ENCODE measurements at regions not wholly inside any gene's neighbourhood (a gene's known extent, or its start where the extent isn't known, plus 50 kb on each side); places are given as distances from the start of the nearest gene placed in this dataset.

DNA sequence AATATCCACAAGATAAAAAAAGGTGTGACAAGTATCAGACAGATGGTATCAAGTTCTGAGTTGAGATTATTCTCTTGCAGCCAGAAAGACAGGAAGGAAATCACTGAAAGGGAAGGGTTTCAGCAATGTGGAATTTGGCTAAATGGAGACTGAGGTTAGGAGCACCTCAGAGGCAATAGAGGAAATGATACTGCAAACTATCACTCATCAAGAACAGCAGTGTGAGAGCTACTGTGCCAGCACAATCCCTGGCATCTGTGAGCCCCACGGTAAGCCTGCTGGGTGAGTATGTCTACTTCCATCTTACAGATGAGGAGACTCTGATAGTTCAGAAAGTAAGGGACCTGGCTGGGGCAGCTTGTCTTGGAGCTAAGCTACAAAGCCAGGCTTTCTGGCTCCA lies 162.0 kb downstream of the SALL1 start:
- no peak overlapping the region for H3K4me3 ChIP-seq
- H3K9me3 ChIP-seq = no peaks in the 10 kb centered on the region
- intact Hi-C loops (cut with DNase I) = no loop called here
- no peaks in the 10 kb centered on the region for H3K36me3 ChIP-seq
- no peaks in the 10 kb centered on the region for H3K27me3 ChIP-seq
- H3K4me1 ChIP-seq = no peaks in the 10 kb centered on the region
- TF ChIP-seq, protein P1, sequence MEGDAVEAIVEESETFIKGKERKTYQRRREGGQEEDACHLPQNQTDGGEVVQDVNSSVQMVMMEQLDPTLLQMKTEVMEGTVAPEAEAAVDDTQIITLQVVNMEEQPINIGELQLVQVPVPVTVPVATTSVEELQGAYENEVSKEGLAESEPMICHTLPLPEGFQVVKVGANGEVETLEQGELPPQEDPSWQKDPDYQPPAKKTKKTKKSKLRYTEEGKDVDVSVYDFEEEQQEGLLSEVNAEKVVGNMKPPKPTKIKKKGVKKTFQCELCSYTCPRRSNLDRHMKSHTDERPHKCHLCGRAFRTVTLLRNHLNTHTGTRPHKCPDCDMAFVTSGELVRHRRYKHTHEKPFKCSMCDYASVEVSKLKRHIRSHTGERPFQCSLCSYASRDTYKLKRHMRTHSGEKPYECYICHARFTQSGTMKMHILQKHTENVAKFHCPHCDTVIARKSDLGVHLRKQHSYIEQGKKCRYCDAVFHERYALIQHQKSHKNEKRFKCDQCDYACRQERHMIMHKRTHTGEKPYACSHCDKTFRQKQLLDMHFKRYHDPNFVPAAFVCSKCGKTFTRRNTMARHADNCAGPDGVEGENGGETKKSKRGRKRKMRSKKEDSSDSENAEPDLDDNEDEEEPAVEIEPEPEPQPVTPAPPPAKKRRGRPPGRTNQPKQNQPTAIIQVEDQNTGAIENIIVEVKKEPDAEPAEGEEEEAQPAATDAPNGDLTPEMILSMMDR (IDR thresholded peaks at IDR 0.05) = no peak
- DNase-seq = no peak
- no peak for ATAC-seq
- no peak overlapping the region for H3K27ac ChIP-seq

DNA sequence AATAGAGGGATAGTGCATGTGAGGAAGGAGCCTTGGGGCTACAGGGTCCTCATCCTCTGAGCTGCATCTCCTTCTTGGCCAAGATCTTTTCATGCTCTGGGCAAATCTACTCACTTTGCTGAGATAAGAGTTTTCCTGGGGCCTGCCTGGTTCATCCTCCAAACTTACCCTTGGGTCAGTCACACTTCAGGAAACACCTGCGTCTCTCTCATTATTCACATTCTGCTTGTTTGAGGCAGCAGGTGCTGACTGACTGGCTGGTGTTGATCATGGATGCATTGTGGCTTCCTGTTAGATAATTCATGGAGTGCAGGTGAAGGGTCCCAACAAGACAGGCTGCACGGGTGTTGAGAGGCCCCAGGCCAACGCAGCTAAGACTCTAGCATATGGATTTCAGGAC lies 162.6 kb downstream of the SALL1 start:
- TF ChIP-seq, protein P1 (IDR thresholded peaks at IDR 0.05) = no peak

DNA sequence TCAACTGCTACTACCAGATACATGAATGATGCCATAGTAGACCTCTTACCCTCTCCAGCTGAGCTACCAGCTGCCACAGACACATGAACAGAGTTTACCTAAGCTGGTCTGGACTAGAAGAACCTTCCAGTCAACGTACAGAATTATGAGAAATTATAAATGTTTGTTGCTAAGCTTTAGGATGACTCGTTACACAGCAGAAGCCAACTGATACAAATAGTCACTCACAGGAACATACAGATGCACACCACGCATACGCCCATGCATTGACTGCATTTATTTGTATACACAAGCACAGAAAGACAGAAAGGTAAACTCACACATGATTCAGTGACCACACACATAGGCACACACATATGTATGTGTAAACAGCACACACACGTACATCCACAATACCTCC lies 164.6 kb downstream of the SALL1 start:
- no peaks in the 10 kb centered on the region for H3K27me3 ChIP-seq
- H3K36me3 ChIP-seq = no peaks in the 10 kb centered on the region
- intact Hi-C loops (cut with DNase I) = no loop called here
- ATAC-seq (no peak), DNase-seq (no peak)
- no peaks in the 10 kb centered on the region for H3K9me3 ChIP-seq
- H3K4me1 ChIP-seq = no peaks in the 10 kb centered on the region
- TF ChIP-seq, protein P1 (IDR thresholded peaks at IDR 0.05) = no peak
- no peak overlapping the region for H3K4me3 ChIP-seq
- no peak overlapping the region for H3K27ac ChIP-seq

More for the DNA sequence above, 162.6 kb downstream of the SALL1 start:
- H3K9me3 ChIP-seq = no peaks in the 10 kb centered on the region
- intact Hi-C loops (cut with DNase I) = no loop called here
- no peak overlapping the region for H3K27ac ChIP-seq
- no peak for ATAC-seq
- no peak overlapping the region for H3K4me3 ChIP-seq
- H3K27me3 ChIP-seq = no peaks in the 10 kb centered on the region
- H3K4me1 ChIP-seq = no peaks in the 10 kb centered on the region
- no peak for DNase-seq
- no peaks in the 10 kb centered on the region for H3K36me3 ChIP-seq

DNA sequence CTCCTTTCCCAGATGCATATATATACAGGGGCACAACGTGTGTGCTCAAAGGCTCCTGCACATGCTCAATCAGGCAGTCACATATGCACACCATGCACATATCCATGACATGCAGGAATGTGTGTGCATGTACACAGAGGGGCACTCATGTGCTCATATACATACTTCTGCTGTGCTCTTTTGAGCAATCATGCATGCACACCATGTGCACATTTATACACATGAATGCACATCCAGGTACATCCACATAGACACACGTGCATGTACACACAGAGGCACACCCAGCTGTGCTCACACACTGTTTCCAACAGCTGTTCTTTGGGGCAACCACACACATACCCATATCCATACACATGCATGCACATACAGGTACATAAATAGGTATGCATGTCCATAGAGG lies 165.3 kb downstream of the SALL1 start:
- Histone ChIP-seq H3K4me3 (no peak overlapping the region), H3K27ac (no peak overlapping the region), H3K27me3 (no peaks in the 10 kb centered on the region), H3K9me3 (no peaks in the 10 kb centered on the region), H3K4me1 (no peaks in the 10 kb centered on the region), H3K36me3 (no peaks in the 10 kb centered on the region)
- DNase-seq (no peak), ATAC-seq (no peak)
- intact Hi-C loops (cut with DNase I) = no loop called here
- TF ChIP-seq, protein P1 (IDR thresholded peaks at IDR 0.05) = no peak

DNA sequence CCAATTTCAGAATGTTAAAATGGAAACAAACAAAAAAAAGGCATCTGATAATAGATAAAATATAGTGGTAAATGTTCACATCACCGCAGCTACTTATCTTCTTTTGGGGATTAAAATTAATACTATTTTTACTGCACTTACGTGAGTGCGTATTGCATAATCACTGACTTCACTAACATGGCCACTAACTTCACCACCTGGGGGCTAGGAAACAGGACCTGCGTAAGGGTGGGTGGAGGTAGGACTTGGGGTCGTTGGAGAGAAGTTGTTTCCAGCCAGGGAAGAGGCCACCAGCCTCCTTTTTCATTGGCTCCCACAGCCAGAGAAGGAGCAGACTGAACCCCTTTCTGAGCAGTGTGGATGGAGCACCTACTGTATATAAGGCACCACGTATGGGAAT lies 166.4 kb downstream of the SALL1 start:
- Histone ChIP-seq H3K36me3 (no peaks in the 10 kb centered on the region), H3K27ac (no peak overlapping the region), H3K9me3 (no peaks in the 10 kb centered on the region), H3K4me1 (no peaks in the 10 kb centered on the region), H3K4me3 (no peak overlapping the region), H3K27me3 (no peaks in the 10 kb centered on the region)
- DNase-seq (no peak), ATAC-seq (no peak)
- intact Hi-C loops (cut with DNase I) = no loop called here
- TF ChIP-seq, protein P1 (IDR thresholded peaks at IDR 0.05) = no peak

DNA sequence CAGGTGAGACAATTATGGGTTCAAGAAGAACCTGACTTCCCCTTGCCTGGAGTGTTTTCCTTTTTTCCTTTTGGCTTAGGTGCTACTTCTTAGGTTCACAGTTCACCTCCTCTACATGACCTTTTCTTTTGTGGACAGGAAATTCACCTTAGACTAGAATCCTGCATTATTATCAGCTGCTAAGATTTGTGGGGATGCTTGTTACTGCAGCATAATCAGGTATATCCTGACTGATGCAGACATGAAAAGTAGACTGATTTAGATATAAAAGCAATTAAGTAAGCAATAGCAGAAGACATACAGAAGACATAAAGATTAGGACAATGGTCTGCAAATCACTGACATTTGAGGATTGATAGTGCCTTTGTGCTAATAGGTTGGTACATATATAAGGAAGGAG lies 168.3 kb downstream of the SALL1 start:
- no peaks in the 10 kb centered on the region for H3K4me1 ChIP-seq
- intact Hi-C loops (cut with DNase I) = no loop called here
- H3K27me3 ChIP-seq = no peaks in the 10 kb centered on the region
- H3K36me3 ChIP-seq = no peaks in the 10 kb centered on the region
- no peaks in the 10 kb centered on the region for H3K9me3 ChIP-seq
- TF ChIP-seq, protein P1 (IDR thresholded peaks at IDR 0.05) = no peak
- no peak overlapping the region for H3K4me3 ChIP-seq
- H3K27ac ChIP-seq = no peak overlapping the region
- no peak for ATAC-seq
- DNase-seq = no peak
